ENCODE measurements at regions not wholly inside any gene's neighbourhood (a gene's known extent, or its start where the extent isn't known, plus 50 kb on each side); places are given as distances from the start of the nearest gene placed in this dataset.
"Not testable (repeated sequence)": the region's sequence is repeated elsewhere in the genome, so short reads cannot be mapped to it uniquely, and the experiment has no call there.

- DNase-seq (ENCODE audit: low read depth, low spot score) = no peak
Observed at GRCh38 chr21:34271189-34271851, 92.5 kb upstream of the KCNE2 start.

DNA sequence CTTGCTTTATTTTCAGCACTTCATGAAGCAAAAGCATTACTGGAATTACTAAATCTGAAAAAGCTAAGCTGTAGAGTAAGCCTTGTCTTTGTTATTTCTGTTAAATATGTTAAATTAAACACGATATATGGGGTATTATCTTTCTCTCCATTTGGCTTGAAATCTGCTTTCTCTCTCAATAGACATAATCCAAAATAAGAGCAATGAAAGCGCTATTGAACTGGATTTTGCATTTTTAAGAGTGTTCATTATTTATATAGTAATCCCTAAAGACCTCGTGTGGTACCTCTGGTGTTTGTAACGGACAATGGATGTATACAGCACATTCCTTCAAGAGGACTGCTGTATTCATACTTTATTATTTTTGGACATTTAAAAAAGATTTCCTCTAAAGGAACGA lies 91.5 kb upstream of the KCNE2 start:
- no peak for DNase-seq (ENCODE audit: low read depth, low spot score)

GRCh38 chr21:34274001-34274400 lies 89.8 kb upstream of the KCNE2 start:
- DNase-seq (ENCODE audit: low read depth, low spot score) = peak; percentile 24

- DNase-seq (ENCODE audit: low read depth, low spot score) = no peak
Observed at GRCh38 chr21:34276711-34277425, 86.9 kb upstream of the KCNE2 start.

DNA sequence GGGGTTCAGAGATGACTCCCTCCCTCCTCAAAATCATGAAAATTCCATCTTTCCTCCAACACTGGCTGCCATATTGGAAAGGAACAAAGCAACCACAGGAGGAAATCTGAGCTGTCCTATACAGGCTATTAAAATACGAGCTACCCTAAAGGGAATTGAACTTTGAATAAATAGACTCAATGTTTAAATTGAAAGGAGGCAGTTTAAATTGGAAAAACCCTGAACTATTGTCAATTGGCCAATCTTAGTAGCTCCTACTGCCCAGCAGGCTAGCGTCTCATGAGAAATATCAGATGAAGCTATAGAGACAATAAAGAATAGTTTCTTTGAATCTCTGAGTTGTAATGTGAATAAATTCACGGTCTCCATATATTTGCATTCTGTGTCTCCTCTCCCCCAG lies 85.4 kb upstream of the KCNE2 start:
- no peak for DNase-seq (ENCODE audit: low read depth, low spot score)

DNA sequence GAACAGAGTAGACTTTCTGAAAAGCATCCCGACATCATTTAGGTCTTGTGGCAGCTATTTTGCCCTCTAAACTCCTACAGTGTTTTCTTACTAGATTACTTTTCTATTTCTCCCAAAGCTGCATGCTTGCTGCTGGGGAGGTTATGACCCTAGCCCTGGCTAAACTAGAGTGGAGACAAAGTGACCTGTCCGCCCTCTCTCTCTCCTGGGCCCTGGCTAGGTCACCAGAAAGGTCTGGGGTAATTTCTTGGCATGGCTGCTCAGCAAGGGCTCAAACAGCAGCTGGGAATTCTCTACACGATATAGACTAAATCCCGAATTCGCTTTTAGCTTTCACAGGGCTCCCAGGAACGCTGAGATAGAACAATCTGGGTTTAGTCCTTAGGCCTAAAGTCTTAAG lies 84.5 kb upstream of the KCNE2 start:
- no peak for DNase-seq (ENCODE audit: low read depth, low spot score)

DNA sequence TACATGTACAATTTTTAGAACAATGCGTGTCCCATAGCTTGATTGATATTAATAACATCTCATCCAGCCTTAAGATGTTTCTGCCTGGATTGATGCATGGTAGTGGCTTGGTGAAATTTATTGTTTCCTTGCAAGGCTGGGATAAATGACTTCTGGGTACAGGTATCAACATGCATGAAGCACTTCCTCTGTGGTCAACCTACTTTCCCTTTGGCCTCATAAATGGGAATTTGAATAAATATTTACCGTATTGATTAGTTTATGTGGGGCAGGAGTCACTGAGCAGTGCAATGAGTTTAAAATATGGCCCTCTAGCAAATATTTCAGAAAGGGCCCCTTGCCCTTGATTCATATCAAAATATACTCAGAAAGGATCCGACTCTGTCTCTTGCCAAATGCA lies 83.9 kb upstream of the KCNE2 start:
- DNase-seq (ENCODE audit: low read depth, low spot score) = no peak

DNA sequence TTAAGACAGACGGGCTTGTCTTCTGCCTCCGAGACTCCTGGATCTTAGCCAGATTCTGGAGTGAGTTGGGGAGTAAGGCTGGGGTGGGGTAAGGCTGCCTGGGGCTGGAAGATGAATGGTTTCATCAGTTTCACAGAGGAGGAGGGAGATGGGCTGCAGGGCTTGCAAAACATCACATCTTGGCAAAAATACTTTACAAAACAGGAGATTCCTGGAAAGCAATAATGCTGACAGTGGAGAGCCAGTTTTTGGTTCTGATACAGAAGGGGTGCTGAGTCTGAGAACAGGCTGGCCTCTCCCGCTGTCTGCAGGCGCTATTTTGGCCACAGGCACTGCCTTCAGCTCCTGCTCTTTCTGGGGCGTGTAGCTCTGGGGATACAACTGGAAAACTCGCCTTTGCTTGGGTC lies 83.4 kb upstream of the KCNE2 start:
- DNase-seq (ENCODE audit: low read depth, low spot score) = peak; percentile 2

GRCh38 chr21:34280959-34281358 lies 82.8 kb upstream of the KCNE2 start:
- DNase-seq (ENCODE audit: low read depth, low spot score) = no peak

GRCh38 chr21:34282223-34282622 lies 81.6 kb upstream of the KCNE2 start:
- DNase-seq (ENCODE audit: low read depth, low spot score) = peak; percentile 1

DNA sequence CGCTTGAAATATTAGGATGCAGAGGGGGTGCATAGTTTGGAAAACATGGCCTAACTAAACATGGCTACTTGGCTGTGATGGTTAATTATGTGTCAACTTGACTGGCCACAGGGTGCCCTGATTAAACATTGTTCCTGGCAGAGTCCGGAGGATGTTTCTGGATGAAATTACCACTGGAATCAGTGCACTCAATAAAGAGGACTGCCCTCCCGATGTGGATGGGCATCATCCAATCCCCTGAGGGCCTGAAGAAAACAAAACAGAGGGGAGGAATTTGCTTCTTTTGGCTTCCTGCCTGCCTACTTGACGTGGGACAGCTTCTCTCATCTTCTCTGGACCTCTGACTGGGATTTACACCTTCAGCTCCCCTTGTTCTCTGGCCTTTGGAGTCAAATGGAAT lies 79.1 kb upstream of the KCNE2 start:
- DNase-seq (ENCODE audit: low read depth, low spot score) = peak; percentile 2

DNA sequence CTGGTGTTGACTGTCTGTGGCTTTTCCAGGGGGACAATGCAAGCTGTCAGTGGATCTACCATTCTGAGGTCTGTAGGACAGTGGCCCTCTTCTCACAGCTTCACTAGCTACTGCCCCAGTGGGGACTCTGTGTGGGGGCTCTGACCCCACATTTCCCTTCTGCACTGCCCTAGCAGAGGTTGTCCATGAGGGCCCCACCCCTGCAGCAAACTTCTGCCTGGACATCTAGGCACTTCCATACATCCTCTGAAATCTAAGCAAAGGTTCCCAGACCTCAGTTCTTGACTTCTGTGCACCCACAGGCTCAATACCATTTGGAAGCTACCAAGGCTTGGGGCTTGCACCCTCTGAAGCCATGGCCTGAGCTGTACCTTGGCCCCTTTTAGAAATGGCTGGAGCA lies 75.8 kb upstream of the KCNE2 start:
- not testable (repeated sequence) for DNase-seq (ENCODE audit: low read depth, low spot score)

DNA sequence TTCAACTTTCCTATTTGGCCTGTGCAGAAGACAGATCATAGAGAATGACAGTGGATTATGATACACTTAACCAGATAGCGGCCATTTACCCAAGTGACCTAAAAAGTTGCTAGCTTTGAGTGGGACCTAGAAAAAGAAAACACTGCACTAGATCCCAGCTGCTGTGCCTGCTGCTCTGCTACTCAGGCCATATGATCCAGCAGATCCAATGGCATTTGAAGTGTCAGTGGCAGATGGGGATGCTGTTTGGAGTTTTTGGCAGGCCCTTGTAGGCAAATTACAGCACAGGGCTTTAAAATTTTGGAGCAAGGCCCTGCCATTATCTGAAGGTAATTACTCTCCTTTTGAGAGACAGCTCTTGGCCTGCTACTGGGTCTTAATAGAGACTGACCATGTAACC lies 74.0 kb upstream of the KCNE2 start:
- no peak for DNase-seq (ENCODE audit: low read depth, low spot score)

GRCh38 chr21:34296878-34297277 lies 66.9 kb upstream of the KCNE2 start:
- no peak for DNase-seq (ENCODE audit: low read depth, low spot score)

- no peak for DNase-seq (ENCODE audit: low read depth, low spot score)
Observed at GRCh38 chr21:34298534-34299167, 65.2 kb upstream of the KCNE2 start.

DNA sequence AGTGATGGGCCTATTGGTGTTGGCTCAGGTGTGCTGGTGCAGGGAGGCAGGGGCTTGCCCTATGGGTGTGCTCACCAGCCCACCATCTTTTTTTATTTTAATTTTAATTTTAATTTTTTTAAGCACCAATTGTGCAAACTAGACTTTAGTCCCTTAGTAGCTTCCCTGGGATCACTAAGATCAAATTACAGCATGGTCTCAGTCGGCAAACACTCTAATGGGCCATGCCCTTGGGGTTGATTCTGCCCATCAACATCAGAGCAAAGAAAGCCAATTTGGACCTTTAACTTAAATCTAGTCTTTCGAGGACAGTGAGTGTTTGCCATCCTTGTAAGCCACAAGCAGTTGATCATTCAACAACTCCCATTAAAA lies 64.7 kb upstream of the KCNE2 start:
- no peak for DNase-seq (ENCODE audit: low read depth, low spot score)

GRCh38 chr21:34302521-34302920 lies 61.3 kb upstream of the KCNE2 start:
- DNase-seq (ENCODE audit: low read depth, low spot score) = no peak

DNA sequence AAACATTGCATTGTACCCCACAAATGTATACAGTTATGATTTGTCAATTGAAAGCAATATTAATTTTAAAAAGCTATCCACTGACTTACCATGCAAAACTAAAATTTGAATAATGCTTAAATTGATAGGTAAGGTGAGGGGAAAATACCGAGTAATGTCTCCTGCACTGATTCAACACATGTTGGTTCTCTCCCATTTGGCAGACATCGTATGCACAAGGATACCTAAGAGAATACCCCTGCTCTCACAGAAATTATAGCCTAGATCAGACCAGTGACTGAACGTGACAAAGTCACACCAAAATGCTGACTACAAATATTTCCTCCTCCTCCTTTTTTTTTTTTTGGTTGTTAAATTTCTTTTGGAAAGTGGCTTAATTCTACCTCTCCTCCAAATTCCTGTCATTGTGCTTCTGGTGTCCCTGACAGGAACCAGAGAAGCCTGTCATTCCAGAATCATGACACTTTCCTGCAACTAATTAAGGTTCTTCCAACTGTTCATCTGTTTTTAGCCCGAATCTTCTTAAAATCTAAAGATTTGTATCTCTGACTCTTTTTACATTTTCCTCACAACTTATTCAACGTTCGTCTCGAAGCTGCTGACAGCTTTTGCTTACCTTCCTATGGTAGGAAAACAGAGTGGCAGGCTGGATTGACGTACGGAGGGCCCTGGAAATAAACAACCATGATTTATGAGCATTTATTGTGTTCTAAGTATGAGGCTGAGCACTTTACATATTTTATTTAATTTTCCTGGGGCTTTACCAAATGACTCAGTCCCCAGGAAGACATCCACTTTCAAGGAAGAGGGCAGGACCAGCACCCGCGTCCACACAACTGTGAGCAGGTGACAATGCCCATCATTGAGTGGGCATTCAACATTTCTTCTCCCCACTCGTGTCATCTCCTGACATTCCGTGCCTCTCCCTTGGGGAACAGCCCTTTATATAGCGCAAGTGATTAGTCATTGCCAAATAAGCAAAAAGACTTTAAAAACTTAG lies 57.9 kb upstream of the KCNE2 start:
- no peak for DNase-seq (ENCODE audit: low read depth, low spot score)

DNA sequence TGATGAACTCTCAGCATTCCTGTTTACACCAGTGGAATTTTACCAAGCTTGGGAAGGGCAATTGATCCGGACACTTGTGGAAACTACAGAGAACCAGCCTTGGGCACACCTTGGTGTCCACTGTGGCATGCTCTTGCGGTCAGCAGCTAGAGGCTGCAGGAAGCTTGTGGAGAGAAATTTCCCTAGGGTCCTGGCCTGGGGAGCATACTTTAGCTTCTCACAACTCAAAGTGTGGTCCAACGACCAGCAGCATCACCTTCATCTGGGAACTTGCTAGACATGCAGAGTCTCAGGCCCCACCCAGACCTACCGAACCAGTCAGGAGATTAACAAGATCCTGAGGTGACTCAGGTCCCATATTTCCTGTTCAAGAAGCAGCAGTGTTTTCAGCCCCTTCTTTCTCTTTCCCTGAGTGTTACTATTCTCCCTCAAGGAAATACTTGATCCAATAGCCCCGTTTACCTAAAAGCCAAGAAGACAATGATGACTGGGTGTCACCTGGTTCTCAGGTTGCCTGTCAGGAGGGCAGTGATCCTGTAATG lies 55.7 kb upstream of the KCNE2 start:
- DNase-seq (ENCODE audit: low read depth, low spot score) = no peak

DNA sequence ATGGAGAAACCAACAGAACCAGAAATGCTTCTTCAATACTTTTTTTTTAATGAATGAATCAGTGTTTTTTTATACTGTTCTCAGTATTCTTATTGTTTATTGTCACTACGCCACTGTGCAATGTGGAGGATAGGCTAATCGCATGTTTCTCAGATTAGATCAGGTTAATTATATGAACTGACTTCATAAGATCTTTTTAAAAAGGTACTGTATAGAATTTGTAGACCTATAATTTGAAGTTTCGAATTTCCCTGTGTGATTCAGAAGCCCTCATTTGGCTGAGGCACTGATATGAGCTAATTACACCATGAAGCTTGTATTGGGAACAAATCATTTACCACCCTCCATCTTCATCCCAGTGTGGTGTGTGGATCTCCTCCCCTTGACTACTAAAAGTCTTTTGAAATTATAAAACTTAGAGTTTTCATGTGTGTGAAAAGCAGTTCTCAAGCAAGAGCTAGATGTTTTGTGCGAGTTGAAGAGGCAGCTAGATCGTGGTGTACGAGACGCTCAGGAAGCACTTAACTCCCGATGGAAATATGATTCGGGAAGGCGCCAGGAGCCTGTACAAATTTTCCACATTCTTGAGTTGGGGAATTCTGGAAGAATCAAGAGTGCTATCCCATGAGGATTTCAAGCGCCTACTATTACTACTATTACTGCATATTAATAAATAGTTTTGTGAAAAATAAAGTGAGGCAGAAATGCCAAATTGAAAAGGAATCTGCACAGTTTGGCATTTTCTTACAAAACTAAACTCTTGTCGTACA lies 52.1 kb upstream of the KCNE2 start:
- DNase-seq (ENCODE audit: low read depth, low spot score) = no peak

DNA sequence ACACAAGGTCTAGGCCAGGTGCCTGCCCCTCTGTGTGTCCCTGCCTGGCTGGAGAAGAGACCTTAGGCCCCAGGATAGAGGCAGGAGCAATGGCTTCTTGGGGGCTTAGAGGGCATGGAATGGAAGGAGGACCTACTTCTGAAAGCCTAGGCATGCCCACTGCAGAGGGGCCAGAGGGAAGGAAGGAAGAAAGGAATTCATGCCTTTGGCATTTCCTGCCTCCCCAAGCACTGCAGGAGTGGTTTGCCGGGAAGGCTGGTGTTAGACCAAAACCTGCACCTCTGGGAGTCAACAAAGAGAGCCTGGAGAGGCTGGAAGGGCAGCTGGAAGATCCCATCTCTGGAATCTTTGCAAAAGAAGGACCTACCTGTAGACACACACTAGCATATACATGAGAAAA lies 50.7 kb upstream of the KCNE2 start:
- DNase-seq (ENCODE audit: low read depth, low spot score) = peak; percentile 17
